Renal cortical epithelial cell (primary cell): ENCODE measurements at regions not wholly inside any gene's neighbourhood (a gene's known extent, or its start where the extent isn't known, plus 50 kb on each side); places are given as distances from the start of the nearest gene placed in this dataset.
"Not testable (repeated sequence)": the region's sequence is repeated elsewhere in the genome, so short reads cannot be mapped to it uniquely, and the experiment has no call there.

Source experiments
- DNase-seq: peaks from one replicate; pipeline ENCODE4 v3.0.0-alpha.2; 2011; ENCODE audit warnings: low read depth

DNA sequence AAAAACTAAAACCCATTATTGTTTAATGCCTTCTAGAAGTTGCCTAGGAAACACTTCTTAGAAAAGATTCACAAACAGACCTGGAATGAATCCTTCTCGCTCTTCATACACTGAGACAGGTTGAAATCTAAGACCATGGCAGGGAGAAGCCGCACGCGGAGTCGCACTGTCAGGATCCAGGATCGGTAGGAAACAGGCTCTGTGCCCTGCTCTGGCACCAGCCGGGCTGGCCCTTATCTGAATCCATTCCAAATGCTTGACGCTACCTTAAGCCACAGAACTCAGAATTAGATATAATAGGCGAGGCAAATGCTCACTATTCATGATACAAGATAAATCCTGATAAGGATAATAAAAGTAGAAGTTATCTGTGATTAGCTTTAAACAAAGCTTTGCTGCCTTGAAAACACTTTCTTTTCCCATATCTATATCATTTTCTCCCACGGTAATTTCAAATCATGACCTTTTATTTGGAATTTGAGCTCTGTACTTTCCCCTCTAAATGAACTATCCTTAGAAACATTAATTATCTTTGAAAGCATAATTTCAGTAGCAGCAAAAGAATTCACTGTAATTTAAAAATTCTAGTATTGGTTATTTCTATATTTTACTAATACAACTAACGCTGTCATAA lies 385.6 kb downstream of the IRS2 start:
- DNase-seq: no peak

DNA sequence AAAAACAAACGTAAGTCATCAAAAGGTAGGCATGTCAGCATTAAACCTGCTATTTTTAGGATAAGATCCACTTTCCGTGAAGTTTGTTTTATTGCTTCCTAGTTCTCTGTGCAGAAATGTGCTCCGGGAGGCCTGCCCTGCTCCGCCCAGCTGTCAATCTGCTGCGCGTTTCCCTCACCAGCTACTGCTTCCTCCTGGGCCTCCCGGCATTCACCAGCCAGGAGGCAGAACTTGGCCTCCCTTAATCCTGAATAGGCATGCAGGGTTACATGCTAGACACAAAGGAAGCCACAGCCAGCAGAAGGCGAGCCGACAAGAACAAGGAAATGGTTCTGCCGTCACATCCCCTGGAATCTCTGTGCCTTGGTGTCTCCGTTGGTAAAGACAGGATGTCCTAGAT lies 386.2 kb downstream of the IRS2 start:
- DNase-seq: no peak

- not testable (repeated sequence) for DNase-seq
Measured at GRCh38 chr13:109398071-109398470, 388.3 kb downstream of the IRS2 start.

GRCh38 chr13:109397285-109397684 lies 389.1 kb downstream of the IRS2 start:
- DNase-seq: no peak

- no peak for DNase-seq
Measured at GRCh38 chr13:109396266-109396665, 390.1 kb downstream of the IRS2 start.

DNA sequence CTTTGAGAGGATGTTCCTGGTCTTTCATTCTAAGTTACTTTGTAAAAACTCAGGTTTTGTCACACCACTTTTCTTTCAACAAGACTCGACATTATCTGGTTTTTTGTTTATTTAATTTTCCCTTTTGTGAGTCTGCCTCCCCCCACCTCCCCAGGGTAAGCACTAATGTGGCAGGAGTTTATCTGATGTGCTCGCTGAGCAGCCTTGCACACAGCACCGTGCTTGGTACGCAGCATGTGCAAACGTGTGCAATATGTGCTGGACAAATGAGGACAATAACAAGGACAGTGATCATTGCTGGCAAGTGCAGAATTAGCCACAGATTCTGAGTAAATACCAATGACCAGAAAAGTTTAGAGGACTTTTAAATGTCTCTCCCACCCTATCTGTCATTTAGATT lies 391.4 kb downstream of the IRS2 start:
- DNase-seq: no peak

DNA sequence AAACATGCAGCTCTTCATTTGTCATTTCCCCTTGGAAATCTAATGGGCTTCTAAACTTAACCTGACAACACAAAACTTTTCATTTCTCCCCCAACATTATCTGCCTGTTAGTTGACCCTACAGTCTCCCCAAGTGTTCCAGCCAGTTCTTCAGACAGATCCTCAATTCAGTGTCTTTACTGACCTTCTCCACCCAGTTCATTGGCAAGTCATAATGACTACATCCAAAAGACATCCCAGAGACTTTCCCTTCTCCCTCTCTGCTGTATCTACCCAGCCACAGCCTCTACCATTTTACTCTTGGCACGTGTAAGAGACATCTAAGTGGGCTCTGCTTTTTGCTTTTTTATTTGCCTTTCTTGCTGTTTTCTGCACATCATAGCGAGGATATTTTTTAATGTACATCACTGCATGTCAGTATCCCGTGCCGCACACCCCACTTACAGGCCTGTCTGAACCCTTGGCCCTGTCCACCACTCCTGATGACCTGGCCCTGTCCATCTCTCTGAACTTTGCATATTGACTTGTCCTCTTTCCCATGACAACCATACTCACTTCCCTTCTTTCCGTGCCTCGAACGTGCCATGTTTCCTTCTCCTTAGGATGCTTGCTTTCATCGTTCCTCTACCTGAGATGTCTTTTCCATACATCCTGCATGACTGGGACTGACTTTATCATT lies 391.9 kb downstream of the IRS2 start:
- no peak for DNase-seq

DNA sequence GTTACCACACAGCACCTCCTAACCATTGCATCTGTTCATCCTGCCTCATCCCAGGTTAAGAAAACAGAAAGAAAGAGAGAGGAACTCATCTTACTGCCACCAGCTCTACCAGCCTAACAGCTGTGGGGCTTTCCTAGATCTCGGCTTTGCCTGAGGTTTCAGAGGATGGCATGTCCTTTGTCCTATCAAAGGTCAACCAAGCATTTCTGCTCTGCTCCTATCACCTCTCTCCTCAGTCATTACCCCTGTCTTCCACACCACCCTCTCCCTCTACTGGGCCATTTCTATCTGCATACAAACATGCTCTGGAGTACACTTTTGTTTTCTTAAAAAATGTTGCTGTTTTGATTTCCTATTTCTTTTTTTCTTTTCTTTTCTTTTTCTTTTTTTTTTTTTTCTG lies 393.3 kb downstream of the IRS2 start:
- DNase-seq: no peak

- DNase-seq: no peak
Measured at GRCh38 chr13:109390391-109390790, 396.0 kb downstream of the IRS2 start.

GRCh38 chr13:109389892-109390345 lies 396.5 kb downstream of the IRS2 start:
- peak; percentile 66 for DNase-seq

- no peak for DNase-seq
Measured at GRCh38 chr13:109389456-109389855, 396.9 kb downstream of the IRS2 start.

DNA sequence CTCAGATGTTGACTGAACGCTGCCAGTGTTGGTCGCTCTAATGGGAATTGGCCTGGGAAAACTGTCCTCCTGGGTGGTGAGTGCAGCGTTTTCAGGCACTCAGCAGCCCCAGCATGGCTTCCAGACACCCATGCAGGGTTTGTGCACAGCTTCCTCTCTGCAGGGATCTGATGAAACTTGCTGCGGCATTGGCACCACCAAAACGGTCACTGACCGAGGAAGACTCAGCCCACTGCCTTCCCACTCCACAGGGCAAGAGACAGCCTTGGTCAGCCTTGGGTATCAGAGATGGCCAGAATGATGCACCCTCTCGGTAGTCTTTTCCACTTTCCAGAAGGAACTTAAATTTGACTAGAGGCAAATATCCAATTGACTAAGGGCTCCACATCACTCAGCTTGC lies 398.9 kb downstream of the IRS2 start:
- no peak for DNase-seq

- no peak for DNase-seq
Measured at GRCh38 chr13:109385242-109385560, 401.2 kb downstream of the IRS2 start.

GRCh38 chr13:109384491-109385241 lies 401.7 kb downstream of the IRS2 start:
- no peak for DNase-seq

DNA sequence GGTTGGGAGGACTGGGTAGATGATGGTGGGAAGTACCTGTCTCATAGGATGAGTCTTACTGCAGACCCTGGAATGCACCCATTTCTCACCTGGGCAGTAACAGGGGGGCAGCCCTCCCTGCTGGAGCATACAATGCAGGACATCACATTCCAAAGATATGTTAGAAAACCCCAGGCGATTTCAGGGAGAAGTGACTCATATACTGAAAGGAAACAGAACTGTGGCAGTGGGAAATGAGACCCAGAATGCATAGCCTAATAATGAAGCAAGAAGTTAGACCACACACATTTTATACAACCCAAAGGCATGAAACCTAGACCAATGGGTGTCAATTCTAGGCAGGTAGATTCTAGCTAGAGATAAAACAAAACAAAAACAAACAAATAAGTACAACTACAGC lies 402.7 kb downstream of the IRS2 start:
- peak; percentile 71 for DNase-seq

- DNase-seq: peak; percentile 72
Measured at GRCh38 chr13:109381546-109382180, 404.7 kb downstream of the IRS2 start.

DNA sequence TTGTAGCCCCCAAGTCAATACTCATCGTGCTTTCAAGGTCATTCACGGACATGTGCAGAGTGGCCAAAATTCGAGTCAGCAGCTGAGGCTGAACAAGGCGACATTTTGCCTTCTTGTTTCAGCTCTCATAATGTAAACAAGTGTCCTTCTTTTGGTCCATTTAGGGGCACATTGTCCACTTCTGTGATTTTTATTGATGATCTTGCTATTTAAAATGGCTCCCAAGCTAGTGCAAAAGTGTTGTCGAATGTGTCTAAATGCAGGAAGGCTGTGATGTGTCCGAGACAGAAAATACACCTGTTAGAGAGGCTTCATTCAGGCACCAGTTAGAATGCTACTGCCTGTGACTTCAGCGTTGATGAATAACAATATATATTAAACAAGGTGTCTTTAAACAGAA lies 405.9 kb downstream of the IRS2 start:
- no peak for DNase-seq

DNA sequence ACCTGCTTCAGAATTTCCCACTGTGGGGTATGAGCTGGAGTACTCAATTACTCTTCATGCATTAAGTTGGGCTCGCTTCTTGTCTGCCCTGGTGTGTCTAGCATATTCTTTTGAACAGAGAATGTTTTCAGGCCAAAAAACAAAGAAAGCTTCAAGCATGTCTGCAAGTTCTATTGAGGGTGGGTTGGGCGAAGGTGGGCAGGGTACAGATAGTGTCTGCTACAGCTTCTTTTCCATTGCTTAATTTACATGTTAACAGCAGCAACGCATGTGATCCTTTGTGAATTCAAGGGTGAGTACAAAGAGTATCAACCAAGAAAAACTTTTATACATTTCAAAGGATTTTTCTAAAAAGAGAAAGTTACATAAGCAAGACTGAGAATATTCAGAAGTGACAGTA lies 406.5 kb downstream of the IRS2 start:
- no peak for DNase-seq

- DNase-seq: no peak
Measured at GRCh38 chr13:109376936-109377335, 409.4 kb downstream of the IRS2 start.

DNA sequence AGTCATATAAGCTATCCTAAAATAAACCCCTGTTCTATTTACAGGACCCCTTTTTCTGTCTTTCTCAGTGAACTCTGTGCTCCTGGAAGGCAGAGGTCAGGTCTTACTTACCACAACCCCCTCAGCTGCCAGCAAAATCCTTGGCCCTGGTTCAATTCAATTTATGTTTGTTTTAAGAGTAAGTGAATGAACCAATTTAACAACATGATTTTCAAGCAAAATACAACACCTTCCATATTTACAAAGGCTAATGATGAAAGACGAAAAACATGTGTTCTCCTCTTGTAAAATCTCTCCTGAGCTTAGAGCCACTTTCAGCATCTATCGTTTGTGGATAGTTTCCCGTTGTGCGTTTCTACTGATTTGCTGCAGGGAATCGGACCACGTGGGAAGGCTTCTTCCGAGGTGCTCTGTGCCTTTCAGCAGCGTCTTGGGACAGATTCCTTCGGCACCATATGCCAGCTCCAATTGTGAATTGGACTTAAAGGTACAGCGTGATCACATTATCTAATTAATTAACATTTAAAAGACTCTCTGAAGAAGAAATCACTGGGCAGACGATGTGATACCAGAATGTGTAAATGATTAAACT lies 411.7 kb downstream of the IRS2 start:
- DNase-seq: no peak

DNA sequence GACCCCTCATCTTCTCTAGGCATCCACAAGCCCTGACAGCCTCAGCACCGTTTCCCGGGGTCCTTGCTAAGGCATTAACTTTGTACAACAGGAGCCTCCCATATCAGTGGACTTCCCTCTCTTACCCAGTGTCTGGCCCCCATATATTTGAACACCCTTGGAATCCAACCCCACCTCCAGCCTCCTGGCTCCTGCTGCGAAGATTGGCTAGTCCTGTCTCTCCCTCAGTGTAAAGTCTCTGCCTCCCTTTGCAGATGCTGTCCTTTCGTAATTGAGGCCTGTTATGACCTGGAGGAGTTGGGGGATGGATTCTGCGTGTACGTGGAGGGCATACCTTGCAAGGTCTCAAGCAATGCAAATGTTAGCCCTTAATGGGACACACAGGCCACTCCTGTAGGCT lies 413.7 kb downstream of the IRS2 start:
- DNase-seq: no peak

GRCh38 chr13:109371066-109371465 lies 415.3 kb downstream of the IRS2 start:
- no peak for DNase-seq
